GM12873 (cell line): ENCODE measurements at regions not wholly inside any gene's neighbourhood (a gene's known extent, or its start where the extent isn't known, plus 50 kb on each side); places are given as distances from the start of the nearest gene placed in this dataset.

Experiments
- CTCF ChIP-seq: IDR thresholded peaks from 2 replicates; pipeline ENCODE4 v1.5.1; 2012; ENCODE audit warnings: low read depth, mild to moderate bottlenecking, moderate library complexity, low read length, control low read depth; ENCODE audit not compliant: insufficient read depth; ENCODE audit errors: missing control alignments

DNA sequence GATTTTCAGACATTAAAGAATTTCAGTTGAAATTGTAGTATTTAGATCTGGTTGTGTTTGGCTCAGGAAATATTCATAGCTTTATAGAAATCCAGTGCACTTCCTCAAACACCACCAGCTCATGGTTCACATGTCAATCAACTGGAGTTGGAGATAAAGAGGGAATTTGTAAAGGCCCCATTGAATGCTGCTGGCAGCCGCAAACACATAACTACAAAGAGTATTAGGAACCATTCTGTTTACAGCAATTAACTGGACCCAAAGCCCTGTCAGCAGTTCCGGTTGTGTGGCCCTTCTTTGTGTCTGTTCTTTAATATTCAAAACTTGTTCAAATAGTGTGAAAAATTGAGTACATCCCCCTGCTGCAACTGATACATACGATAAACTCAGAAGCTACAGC, 107.4 kb upstream of the LRRTM4 start:
- TF ChIP-seq CTCF, result no peak

DNA sequence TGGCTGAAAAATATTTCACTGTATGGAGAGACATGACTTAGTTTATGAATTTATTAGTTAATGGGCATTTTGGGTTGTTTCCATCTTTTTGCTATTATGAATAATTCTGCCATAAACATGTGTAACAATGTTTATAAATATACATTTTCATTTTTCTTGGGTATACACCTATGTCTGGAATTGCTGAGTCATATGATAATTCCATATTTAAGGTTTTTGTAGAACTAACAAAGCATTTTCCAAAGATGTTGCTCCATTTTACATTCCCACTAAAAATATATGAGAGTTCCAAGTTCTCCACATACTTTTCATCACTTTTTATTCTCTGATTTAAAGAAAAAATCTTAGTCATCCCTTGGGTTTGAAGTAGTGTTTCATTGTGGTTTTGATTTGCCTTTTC, 108.8 kb upstream of the LRRTM4 start:
- TF ChIP-seq CTCF, result no peak

- TF ChIP-seq CTCF, result no peak
Observed at GRCh38 chr2:77633601-77634000, 111.4 kb upstream of the LRRTM4 start.

DNA sequence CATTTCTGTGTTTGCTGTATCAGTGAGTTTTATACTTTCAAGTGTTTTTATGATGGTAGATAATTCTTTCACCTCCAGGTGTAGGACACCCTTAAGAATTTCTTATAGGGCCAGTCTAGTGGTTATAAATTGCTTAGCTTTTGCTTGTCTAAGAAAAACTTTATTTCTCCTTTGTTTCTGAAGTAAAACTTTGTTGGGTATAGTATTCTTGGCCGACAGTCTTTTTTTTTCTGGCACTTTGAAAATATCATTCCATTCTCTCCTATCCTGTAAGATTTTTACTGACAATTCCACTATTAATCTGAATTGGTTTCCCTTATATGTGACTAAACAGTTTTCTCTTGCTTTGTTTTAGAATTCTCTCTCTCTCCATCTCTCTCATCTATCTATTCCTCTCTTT, 118.7 kb upstream of the LRRTM4 start:
- no peak for TF ChIP-seq CTCF

- TF ChIP-seq CTCF, result no peak
Observed at GRCh38 chr2:77642339-77642738, 120.2 kb upstream of the LRRTM4 start.

- no peak for TF ChIP-seq CTCF
Observed at GRCh38 chr2:77649856-77650255, 127.7 kb upstream of the LRRTM4 start.

GRCh38 chr2:77652499-77652898, 130.3 kb upstream of the LRRTM4 start:
- TF ChIP-seq CTCF, result no peak

DNA sequence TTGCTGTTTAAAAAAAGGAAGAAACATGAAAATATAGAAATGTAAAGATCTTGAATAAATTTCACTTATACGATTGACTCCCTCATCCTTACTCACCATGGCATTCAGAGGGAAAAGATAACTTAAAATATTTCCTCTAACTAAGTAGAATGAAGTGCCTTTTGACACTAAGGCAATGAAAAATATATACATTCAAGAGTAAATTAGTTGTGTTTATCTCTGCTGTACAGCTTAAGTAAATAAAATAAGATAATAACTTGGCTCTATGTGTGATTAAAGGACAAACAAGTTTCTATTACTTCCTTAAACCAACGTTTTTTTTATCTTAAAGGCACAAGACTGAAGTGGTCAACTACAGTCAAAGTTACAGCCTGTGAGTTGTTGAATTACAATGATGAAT, 142.3 kb upstream of the LRRTM4 start:
- no peak for TF ChIP-seq CTCF
